Activated CD4-positive, alpha-beta T cell treated with anti-CD3 and anti-CD28 coated beads, Interleukin-2, amount 10 ng/mL, durations not matched to agents 7 days and 5 days (primary cell): ENCODE measurements at regions not wholly inside any gene's neighbourhood (a gene's known extent, or its start where the extent isn't known, plus 50 kb on each side); places are given as distances from the start of the nearest gene placed in this dataset.
"Not testable (repeated sequence)": the region's sequence is repeated elsewhere in the genome, so short reads cannot be mapped to it uniquely, and the experiment has no call there.

ENCODE experiments used
- CTCF ChIA-PET: fragments of 350-600 bp; sonication (Branson Sonifier 250); formaldehyde crosslinking; loops from one replicate; lab custom pipeline; 2021; ENCODE audit warnings: antibody characterized with exemption; lab: Charles Lee
- POLR2A ChIA-PET: fragments of 350-600 bp; sonication (Branson Sonifier 250); formaldehyde crosslinking; loops from one replicate; lab custom pipeline; 2021; ENCODE audit warnings: antibody characterized with exemption; lab: Charles Lee
- DNase-seq: peaks from one replicate; pipeline ENCODE4 v3.0.0-alpha.2; 2020
- H3K27ac Mint-ChIP-seq: one replicate; pipeline ENCODE4 v1.8.0; 2021; ENCODE audit warnings: mild to moderate bottlenecking, moderate library complexity, mixed read lengths
- H3K27me3 Mint-ChIP-seq: one replicate; pipeline ENCODE4 v1.8.0; 2021; ENCODE audit warnings: mixed read lengths
- H3K36me3 Mint-ChIP-seq: one replicate; pipeline ENCODE4 v1.8.0; 2021; ENCODE audit warnings: low read depth, mixed read lengths
- H3K4me1 Mint-ChIP-seq: one replicate; pipeline ENCODE4 v1.8.0; 2021; ENCODE audit warnings: mixed read lengths
- H3K4me3 Mint-ChIP-seq: one replicate; pipeline ENCODE4 v1.8.0; 2021; ENCODE audit warnings: mild to moderate bottlenecking, moderate library complexity, mixed read lengths
- H3K9me3 Mint-ChIP-seq: one replicate; pipeline ENCODE4 v1.8.0; 2021; ENCODE audit warnings: mixed read lengths

DNA sequence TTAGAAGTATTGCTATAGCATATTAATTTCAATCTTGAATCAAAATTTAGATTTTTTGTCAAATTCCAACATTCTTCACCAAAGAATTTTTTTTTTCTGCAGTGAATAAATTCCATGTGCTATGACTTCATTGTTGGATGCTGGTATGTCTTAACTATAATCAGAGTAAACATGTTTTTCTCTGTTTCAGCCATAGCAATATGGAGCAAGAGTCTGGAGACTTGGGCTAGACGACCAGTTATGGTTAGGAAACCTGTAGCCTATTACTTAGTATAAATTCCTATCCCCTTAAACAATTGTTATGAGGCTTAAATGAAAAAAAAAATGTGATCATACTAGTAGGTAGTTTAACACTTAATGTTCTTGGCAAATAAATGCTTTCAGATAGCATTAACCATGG, 431.9 kb upstream of the FRG2C start:
- Mint-ChIP-seq H3K27ac (no peak overlapping the region), H3K36me3 (no peaks in the 10 kb centered on the region), H3K9me3 (no peaks in the 10 kb centered on the region), H3K4me1 (no peaks in the 10 kb centered on the region), H3K27me3 (no peaks in the 10 kb centered on the region), H3K4me3 (no peak overlapping the region)
- POLR2A ChIA-PET: no interaction called here
- CTCF ChIA-PET: no interaction called here
- no peak for DNase-seq

DNA sequence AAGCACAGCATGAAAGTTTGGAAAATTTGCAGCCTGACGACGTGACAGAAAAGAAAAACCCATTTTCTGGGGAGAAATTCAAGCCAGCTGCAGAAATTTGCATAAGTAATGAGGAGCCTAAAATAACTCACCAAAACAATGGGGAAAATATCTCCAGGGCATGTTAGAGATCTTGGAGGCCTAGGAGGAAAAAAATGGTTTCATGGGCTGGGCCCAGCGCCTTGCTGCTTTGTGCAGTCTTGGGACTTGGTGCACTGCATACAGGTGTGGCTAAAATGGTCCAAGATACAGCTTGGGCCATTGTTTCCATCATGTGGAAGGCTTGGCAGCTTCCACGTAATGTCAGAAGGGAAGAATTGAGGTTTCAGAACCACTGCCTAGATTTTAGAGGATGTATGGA, 428.5 kb upstream of the FRG2C start:
- no peaks in the 10 kb centered on the region for H3K36me3 Mint-ChIP-seq
- H3K9me3 Mint-ChIP-seq: no peaks in the 10 kb centered on the region
- ChIA-PET CTCF (no interaction called here), POLR2A (no interaction called here)
- peaks cover 2% of the 10 kb centered on the region for H3K27me3 Mint-ChIP-seq
- H3K27ac Mint-ChIP-seq: no peak overlapping the region
- no peak overlapping the region for H3K4me3 Mint-ChIP-seq
- H3K4me1 Mint-ChIP-seq: no peaks in the 10 kb centered on the region
- DNase-seq: no peak

DNA sequence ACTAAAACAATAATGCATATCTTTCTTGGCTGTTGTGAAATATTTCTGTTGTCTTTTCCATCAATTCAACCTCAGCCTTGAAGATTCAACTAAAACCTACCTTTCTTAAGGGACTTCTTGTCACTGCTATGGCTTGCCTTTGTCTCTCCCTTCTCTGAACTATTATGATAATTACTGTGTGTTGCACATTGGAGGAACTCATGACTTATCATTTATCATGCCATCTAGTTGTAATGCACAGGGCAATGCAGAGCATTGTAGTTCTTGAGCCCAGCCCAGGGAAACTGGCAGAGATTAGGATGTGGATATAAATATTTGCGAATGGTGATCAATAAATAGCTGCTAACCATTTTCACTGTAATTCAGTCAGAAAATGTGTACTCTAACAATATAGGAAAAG, 427.1 kb upstream of the FRG2C start:
- ChIA-PET POLR2A (no interaction called here), CTCF (no interaction called here)
- no peaks in the 10 kb centered on the region for H3K36me3 Mint-ChIP-seq
- no peak for DNase-seq
- H3K9me3 Mint-ChIP-seq: no peaks in the 10 kb centered on the region
- no peak overlapping the region for H3K27ac Mint-ChIP-seq
- peaks cover 2% of the 10 kb centered on the region for H3K27me3 Mint-ChIP-seq
- H3K4me1 Mint-ChIP-seq: no peaks in the 10 kb centered on the region
- no peak overlapping the region for H3K4me3 Mint-ChIP-seq

DNA sequence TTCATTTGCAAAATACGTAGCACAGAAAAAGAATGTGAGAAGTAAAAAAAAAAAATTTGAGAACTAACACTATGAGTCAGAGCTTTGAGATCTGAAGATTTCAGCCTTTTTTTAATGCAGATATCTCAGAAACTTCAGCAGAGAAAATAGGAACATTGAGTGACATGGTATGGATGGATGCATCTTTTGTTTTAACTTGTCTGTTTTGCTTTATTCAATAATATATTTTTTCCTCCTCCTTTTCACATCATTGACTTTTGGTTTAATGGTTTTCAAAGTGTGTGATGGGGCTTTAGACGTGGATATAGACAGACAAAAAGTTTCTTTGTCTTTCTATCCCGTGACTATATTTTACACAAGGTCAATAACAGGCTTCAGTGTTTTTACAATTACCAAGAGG, 426.7 kb upstream of the FRG2C start:
- DNase-seq: no peak
- H3K27me3 Mint-ChIP-seq: peaks cover 2% of the 10 kb centered on the region
- CTCF ChIA-PET: no interaction called here
- H3K9me3 Mint-ChIP-seq: no peaks in the 10 kb centered on the region
- no peaks in the 10 kb centered on the region for H3K4me1 Mint-ChIP-seq
- H3K36me3 Mint-ChIP-seq: no peaks in the 10 kb centered on the region
- POLR2A ChIA-PET: no interaction called here
- no peak overlapping the region for H3K4me3 Mint-ChIP-seq
- H3K27ac Mint-ChIP-seq: no peak overlapping the region

DNA sequence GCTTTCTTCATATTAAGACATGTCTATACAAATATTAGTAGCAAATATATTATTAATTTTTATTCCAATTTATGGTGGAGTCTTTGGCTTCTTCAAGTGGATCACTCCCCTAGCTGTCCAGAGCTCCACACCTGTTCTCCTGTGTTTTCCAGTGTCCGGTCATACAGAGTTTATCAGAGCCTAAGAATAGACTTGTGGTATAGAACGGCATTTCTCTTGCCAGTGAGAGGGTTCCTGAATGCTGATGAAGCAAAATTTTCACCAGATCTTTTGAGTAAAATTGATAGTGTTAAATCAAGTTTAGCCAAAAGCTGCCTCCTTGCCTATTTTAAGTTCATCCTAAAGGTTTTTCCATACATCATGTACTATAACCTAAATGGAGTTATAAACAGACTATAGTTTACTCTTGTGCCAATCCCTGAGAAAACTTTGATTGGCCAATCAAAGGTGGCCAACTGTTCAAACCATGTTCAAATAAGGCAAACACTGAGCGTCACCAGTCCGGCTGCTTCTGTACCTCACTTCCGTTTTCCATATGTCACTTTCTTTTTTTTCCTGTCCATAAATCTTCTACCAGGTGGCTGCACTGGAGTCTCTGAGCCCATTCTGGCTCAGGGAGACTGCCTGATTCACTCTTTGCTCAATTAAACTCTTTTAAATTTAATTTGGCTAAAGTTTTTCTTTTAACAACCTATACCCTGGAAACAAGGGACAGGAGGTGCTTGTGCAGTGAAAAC, 422.7 kb upstream of the FRG2C start:
- DNase-seq, H3K27ac Mint-ChIP-seq, H3K9me3 Mint-ChIP-seq, H3K4me1 Mint-ChIP-seq, H3K4me3 Mint-ChIP-seq, CTCF ChIA-PET, H3K27me3 Mint-ChIP-seq, H3K36me3 Mint-ChIP-seq, POLR2A ChIA-PET: not testable (repeated sequence)

DNA sequence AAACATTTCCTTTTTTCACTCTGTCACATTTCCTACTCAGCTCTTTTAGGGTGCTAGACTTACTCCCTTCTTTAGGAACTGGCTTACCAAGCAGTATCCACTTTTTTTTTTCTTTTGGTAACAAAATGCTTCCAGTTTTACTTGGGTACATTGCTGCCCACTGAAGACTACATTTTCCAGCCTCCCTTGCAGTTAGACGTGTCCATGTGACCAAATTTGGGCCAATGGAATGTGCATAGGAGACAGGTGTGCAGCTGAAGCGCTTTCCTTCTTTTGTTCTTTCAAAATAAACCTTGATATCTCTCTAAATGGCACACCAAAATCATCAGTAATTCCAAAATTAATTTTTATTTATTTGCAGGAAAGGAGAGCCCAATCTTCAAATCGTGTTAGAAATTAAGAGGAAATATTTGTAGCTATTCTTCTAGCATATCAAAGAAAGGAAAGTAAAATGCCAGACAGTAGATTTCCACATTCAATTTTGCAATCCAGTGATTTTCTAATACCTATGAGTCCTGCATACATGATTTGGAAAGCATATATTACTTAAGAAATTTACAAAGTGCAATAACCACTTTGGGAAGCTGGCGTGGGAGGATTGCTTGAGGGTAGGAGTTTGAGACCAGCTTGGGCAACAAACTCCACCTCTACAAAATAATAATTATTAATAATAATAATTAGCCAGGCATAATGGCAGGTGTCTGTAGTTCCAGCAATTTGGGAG, 422.0 kb upstream of the FRG2C start:
- no peak overlapping the region for H3K27ac Mint-ChIP-seq
- no peak for DNase-seq
- no peaks in the 10 kb centered on the region for H3K36me3 Mint-ChIP-seq
- H3K9me3 Mint-ChIP-seq: no peaks in the 10 kb centered on the region
- no peak overlapping the region for H3K4me3 Mint-ChIP-seq
- ChIA-PET POLR2A (no interaction called here), CTCF (no interaction called here)
- no peaks in the 10 kb centered on the region for H3K4me1 Mint-ChIP-seq
- H3K27me3 Mint-ChIP-seq: peaks cover 2% of the 10 kb centered on the region

DNA sequence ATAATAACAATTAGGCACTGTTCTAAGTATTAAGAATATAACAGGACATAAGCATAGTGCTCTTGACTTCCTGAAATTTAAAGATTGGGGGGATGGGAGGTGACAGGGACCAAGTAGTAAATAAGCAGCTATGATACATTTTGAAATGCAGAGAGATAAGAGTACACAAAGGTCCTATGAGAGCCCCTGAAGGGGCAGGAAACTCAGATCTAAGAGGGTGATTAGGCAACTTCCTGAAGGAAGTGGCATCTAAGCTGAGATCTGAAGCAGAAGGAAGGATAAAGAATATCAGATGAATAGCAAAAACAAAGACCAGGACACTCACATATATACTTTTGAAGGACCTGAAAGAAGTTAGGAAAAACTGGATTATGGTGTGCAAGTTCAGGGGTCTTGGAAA, 415.2 kb upstream of the FRG2C start:
- no peaks in the 10 kb centered on the region for H3K9me3 Mint-ChIP-seq
- no peaks in the 10 kb centered on the region for H3K27me3 Mint-ChIP-seq
- no peaks in the 10 kb centered on the region for H3K36me3 Mint-ChIP-seq
- no peak overlapping the region for H3K27ac Mint-ChIP-seq
- POLR2A ChIA-PET: no interaction called here
- H3K4me1 Mint-ChIP-seq: peaks cover 5% of the 10 kb centered on the region
- no peak for DNase-seq
- H3K4me3 Mint-ChIP-seq: no peak overlapping the region
- CTCF ChIA-PET: no interaction called here

DNA sequence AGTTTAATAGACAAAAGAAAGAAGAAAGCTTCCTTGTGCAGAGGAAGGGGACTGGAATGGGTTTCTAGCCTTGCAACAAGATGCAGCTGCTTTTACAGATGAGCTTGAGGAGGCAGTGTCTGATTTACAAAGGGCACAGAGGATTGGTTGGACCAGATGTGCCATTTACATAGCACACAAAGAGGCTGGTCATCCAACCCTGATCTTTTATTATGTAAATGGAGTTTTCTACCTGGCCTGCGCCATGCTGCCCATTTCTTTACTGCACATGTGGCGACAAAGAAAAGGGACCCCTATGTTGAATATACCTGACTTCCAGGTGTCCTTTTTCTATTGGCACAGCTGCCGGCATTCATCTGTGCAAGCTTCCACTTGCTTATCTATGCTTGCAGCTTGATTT, 409.4 kb upstream of the FRG2C start:
- Mint-ChIP-seq H3K36me3 (no peaks in the 10 kb centered on the region), H3K27ac (no peak overlapping the region), H3K4me1 (no peaks in the 10 kb centered on the region), H3K9me3 (no peaks in the 10 kb centered on the region), H3K4me3 (no peak overlapping the region), H3K27me3 (no peaks in the 10 kb centered on the region)
- CTCF ChIA-PET: no interaction called here
- no peak for DNase-seq
- POLR2A ChIA-PET: no interaction called here

DNA sequence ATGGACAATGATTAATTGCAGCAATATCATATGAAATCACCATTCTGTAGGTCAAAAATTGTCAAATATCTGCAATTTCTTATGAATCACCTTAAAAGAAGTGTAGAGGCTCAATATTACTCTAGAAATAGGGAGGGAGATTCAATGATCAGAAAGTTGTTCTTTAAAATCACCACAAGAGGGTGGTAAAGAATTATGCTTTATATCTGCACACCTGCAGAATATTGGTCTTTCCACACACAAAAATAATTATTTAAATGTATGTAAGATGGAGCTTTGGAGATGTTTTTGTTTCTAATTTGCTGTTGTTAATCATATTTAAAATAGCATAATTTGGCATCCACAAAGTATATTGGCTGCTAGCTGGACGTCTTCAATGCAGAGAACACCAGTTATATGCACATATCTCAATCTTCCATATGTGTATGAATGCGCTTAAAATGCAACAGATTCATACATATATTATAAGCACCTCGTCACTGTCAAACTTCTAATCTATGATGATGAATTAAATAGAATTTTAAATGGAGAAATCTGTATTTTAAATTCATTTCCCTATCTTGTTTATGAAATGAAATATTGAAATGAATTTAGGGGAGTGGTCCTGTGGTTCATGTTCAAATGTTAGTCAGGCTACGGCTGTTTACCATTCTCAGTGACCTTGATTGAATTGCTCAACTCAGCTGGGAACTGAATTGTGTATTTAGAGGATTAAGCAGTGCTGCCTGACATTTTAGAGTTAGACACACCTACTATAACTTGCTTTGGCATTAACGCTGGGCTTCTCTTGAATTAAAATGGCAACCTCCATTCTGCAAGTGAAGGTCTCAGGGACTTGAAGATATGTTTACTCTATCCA, 405.1 kb upstream of the FRG2C start:
- H3K36me3 Mint-ChIP-seq, H3K27ac Mint-ChIP-seq, H3K4me1 Mint-ChIP-seq, CTCF ChIA-PET, POLR2A ChIA-PET, H3K9me3 Mint-ChIP-seq, H3K4me3 Mint-ChIP-seq, H3K27me3 Mint-ChIP-seq, DNase-seq: not testable (repeated sequence)

DNA sequence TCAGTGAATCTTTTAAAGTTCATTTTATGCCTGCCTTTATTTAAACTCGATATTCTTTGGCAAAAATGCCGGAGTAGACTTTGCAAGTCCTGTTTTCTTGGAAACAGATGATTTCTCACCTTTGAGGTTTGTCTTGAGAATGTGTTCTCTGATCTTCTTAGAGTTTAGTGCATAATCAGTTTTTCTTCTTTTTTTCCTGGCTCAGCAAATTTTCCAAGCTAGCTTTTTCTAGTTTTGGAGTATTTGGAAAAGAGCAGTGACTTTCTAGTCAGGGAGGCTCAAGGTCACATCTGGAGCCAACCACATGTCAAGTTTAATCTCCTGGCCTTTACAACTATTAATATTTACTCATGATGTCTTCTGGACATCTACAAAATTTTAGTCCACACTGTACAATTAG, 403.2 kb upstream of the FRG2C start:
- CTCF ChIA-PET, POLR2A ChIA-PET, H3K4me3 Mint-ChIP-seq: not testable (repeated sequence)

DNA sequence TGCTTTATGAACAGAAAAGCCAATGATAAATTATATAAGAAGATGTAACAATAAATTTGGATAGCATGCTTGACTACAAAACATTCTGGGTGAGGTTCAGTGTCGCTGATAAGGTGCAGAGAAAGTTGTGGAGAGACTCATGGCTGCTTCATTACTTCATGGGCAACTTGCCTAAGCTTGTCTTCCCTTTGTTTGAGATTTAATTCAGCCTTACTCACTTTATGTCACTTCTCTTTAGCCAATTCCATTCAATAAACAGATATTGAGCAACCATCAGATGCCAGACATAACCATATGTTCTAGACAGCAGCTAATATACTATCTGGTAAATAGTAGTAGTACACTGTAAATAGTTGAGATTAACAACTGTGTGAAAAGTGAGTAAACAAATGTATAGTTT, 401.5 kb upstream of the FRG2C start:
- H3K4me3 Mint-ChIP-seq: no peak overlapping the region
- POLR2A ChIA-PET: no interaction called here
- H3K4me1 Mint-ChIP-seq: no peaks in the 10 kb centered on the region
- peaks cover 2% of the 10 kb centered on the region for H3K27me3 Mint-ChIP-seq
- CTCF ChIA-PET: no interaction called here
- H3K27ac Mint-ChIP-seq: no peak overlapping the region
- H3K9me3 Mint-ChIP-seq: no peaks in the 10 kb centered on the region
- no peaks in the 10 kb centered on the region for H3K36me3 Mint-ChIP-seq
- no peak for DNase-seq

More for the DNA sequence above, 403.2 kb upstream of the FRG2C start:
- not testable (repeated sequence) for H3K9me3 Mint-ChIP-seq, H3K27me3 Mint-ChIP-seq, DNase-seq, H3K4me1 Mint-ChIP-seq, H3K27ac Mint-ChIP-seq, H3K36me3 Mint-ChIP-seq

DNA sequence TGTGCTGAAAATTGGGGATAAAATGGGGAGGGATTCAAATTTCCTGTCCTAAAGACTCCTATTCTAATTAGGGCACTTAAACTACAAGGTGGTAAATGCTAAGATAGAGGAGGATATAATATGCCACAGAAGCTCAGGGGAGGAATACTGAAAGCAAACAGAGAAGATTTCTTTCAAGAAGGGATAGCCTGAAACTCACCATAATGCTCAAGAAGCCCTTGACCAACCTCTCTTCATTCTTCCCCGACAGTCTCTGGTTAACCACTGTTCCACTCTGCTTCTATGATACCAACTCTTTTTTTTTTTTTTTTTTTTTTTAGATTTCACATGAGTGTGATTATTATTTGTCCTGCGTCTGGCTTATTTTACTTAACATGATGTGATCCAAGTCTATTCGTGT, 398.2 kb upstream of the FRG2C start:
- DNase-seq: no peak
- no peaks in the 10 kb centered on the region for H3K36me3 Mint-ChIP-seq
- ChIA-PET POLR2A (no interaction called here), CTCF (no interaction called here)
- no peaks in the 10 kb centered on the region for H3K4me1 Mint-ChIP-seq
- no peak overlapping the region for H3K4me3 Mint-ChIP-seq
- H3K27me3 Mint-ChIP-seq: peaks cover 2% of the 10 kb centered on the region
- no peak overlapping the region for H3K27ac Mint-ChIP-seq
- no peaks in the 10 kb centered on the region for H3K9me3 Mint-ChIP-seq

DNA sequence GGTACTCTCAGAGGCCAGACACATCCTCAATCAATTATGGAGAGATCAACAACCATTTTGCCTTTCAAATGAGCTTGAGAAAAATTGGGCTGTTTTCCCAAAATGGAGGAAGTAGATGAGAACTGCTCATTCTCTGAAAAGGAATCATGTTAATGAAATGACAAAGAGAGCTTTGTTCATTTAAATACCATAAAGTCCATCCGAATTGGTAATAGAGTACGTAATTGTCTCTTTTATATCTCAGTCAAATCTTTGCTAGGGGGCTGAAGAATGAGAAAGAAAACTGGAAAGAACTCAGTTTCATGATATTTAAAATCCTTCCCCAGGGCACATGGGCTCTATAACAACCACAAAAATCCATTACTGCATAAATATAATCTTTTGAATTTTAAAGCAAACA, 395.6 kb upstream of the FRG2C start:
- DNase-seq, H3K4me3 Mint-ChIP-seq, H3K27ac Mint-ChIP-seq, CTCF ChIA-PET, H3K27me3 Mint-ChIP-seq, POLR2A ChIA-PET, H3K4me1 Mint-ChIP-seq, H3K36me3 Mint-ChIP-seq, H3K9me3 Mint-ChIP-seq: not testable (repeated sequence)
